ENCODE measurements at regions not wholly inside any gene's neighbourhood (a gene's known extent, or its start where the extent isn't known, plus 50 kb on each side); places are given as distances from the start of the nearest gene placed in this dataset.
"Not testable (repeated sequence)": the region's sequence is repeated elsewhere in the genome, so short reads cannot be mapped to it uniquely, and the experiment has no call there.

DNA sequence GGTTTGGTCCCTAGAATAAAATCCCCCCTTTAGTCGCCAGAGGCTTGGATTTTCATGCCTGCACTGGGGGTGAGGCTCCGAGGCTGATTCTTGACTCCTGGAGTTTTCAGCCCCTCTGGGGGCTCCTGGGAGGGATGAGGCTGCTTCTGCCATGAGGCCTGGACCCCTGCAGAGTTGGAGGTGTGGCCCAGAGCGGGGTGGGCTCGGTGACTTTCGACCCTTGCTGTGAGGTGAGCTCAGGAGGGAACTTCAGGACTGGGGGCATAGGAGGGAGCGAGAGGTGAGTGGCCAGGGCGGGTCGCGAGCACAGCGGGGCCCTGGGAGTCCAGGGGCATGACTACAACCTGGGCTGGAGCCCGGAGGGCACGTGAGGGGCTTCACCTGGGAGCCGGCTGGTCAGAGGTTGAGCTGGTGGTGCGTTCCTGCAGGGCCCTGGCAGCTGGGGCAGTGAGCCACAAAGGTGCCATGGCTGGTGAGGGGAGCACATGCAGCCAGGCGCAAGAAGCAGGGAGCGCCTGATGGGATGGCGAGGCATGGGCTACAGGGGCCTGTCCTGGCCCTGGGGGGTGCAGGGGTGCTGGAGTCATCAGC, 168.2 kb downstream of the KIF26A start:
- no peak for DNase-seq

DNA sequence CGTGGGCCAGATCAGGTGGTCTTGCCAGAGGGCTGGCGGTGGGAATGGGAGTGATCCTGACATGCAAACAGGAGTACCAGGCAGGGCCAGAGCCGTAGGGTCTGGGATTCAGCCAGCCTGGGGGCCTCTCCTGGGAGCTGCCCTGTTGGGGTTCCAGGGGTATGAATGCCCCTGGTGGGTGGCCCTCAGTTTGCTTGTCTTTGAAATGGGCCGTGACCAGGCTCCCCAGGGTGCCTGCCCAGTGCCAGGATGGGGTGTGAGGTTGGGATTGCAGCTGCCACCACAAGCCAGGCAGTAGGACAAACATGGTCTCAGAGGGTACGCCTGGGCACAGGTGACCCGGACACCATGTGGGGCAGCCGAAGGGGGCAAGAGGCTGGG, 168.8 kb downstream of the KIF26A start:
- DNase-seq, result no peak

GRCh38 chr14:104307627-104308401, 169.4 kb downstream of the KIF26A start:
- no peak for DNase-seq

- DNase-seq, result not testable (repeated sequence)
These were observed 170.1 kb downstream of the KIF26A start for GRCh38 chr14:104308534-104308933.

DNA sequence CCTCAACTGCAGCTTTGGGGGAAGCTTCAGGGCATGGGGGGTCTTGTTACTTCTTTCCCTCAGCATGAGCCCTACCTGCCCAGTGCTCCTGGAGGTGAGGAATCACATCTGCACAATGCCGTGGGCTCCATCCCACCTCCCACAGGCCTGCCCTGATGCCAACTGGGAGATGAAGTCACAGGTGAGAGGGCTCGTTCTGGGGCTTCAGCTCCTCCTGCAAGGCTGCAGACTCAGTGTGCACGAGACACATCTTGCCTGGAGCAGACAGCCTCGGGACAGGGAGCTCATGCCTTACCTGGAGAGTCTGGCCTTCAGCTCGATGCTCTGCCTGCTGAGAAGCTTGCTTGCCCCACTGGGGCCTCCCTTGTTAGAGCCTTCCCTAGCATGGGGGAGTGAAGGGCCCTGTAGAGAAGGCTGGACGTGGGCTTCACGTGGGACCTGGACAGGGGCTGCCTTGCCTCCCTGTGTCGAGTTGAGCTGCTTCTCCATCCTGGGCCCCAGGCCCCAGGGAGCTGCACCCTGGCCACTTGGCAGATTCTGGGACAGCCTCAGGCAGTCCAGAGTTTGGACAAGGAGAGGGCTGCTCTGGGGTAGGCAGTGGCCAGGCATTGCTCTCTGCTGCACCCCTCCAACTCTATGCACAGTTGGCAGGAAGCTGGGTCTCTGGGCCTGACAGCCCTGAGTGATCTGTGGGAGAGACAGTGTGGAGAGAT, 171.4 kb downstream of the KIF26A start:
- DNase-seq, result no peak

DNA sequence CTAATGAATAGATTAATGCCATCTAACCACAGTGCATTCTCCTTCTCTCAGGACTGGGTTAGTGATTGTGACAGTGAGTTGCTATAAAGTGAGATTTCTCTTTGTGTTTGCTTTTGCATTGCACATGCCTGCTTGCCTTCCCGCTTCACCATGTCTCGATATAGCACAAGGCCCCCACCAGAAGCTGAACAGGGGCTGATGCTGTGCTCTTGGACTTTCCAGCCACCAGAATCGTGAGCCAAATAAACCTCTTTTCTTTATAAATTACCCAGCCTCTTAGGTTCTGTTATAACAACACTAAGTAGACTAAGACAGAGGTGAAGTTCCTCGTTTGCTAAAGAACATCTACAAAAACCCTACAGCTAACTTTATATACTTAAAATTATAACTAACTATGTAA, 173.0 kb downstream of the KIF26A start:
- no peak for DNase-seq

DNA sequence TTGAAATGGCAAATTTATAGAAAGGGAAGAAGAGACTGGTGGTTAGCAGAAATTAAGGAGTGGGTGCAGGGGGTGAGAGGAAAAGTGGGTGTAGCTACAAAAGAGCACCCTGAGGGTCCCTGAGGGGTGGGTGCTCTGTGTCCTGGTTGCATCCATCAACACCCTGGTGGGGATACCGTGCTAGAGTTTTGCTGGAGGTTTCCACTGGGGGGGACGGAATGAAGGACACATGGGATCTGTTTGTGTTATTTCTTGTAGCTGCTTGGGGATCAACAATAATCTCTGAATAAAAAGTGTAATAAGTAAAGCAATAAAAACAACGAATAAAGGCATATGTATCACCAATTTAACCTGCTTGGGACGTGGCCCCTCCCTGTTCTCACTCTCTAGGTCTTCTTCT, 175.3 kb downstream of the KIF26A start:
- no peak for DNase-seq

DNA sequence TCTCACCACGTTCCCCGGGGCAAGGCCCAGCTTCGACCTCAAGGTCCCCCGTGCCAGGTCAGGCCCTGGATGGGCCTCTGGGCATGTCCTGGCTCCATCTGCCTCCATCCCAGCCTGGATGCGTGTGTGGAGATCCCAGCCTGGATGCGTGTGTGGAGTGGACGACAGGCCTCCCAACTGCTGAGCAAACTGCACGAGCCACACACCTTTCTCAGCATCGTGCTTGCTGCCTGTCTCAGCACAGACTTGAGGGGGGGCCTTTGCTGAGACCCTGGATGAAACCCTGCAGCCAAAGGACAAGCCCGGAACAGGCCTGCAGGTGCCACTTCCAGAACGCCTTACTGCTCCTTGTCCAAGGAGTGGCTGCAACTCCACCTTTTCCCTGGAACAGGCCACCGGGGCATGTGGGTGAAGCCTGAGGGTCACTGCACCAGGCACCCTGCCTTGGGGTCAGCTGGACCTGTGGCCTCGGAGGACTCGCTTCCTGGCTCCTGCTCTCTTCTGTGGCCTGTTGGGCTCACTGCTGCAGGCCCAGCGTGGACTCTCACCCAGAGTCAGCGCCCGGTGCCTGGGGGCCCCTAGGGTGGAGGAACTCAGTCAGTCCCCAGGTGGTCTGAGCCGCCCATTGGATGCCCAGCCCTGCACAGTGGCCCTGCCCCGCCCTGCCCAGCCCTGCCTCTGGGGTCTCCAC, 176.0 kb downstream of the KIF26A start:
- no peak for DNase-seq

DNA sequence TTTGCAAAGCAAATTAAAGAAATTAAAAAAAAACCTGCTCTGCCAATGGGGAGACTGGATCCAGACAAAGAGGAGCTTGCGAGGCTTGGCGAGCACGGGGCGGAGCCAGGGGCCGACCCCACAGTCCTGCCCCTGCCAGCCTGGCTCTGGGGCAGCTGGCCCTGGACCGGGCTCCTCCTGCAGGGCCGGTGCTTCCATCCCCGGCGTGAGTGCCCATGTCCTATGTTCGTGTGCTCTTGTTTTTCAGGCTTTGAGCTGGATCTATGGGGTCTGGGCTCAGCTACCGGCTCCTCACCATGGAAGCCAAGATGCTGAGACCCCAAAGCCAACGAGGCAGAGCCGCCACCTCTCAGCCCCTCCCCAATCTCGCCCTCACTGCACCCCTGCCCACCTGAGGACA, 176.8 kb downstream of the KIF26A start:
- DNase-seq, result no peak

GRCh38 chr14:104315625-104316024, 177.2 kb downstream of the KIF26A start:
- no peak for DNase-seq

- DNase-seq, result no peak
These were observed 177.8 kb downstream of the KIF26A start for GRCh38 chr14:104316121-104316722.

DNA sequence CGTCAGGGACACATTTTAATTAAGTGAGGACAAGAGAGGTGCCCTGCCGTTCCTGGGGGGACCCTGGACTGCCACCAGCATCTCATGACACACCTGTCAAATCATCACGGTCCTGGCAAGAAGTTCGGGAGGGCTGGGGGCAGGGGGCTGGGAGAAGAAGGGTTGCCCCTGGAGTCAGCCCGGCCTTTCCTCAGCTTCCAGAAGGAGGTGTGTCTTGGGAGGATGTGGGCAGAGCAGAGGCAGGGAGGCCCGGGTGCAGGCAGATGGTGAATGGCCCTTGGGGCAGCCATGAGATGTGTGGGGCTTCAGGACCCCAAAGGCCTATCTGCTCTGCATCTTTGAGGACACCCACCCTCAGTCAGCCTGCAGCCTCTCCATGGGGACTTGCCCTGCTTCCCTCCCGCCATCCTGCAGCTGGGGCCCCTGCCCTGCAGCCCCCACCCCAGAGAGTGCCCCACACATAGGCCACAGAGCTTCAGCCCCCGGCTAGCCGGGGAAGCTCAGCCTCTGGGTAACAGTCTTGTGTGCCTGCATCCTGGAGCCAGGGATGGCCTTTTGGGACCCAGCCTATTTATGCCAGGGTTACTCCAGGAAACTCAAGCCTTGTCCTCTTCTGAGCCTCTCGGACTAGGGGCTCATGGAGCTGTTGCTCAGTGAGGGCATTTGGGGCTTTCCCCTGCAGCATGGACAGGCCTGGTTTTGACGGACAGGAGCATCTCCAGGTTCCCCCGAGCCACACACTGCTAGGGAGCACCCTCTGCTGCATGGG, 178.5 kb downstream of the KIF26A start:
- no peak for DNase-seq

GRCh38 chr14:104317492-104317805, 179.1 kb downstream of the KIF26A start:
- no peak for DNase-seq

- no peak for DNase-seq
These were observed 179.7 kb downstream of the KIF26A start for GRCh38 chr14:104317975-104318557.

- no peak for DNase-seq
These were observed 180.4 kb downstream of the KIF26A start for GRCh38 chr14:104318558-104319490.

GRCh38 chr14:104319491-104320241, 181.3 kb downstream of the KIF26A start:
- DNase-seq, result no peak

GRCh38 chr14:104320611-104321086, 182.3 kb downstream of the KIF26A start:
- no peak for DNase-seq

DNA sequence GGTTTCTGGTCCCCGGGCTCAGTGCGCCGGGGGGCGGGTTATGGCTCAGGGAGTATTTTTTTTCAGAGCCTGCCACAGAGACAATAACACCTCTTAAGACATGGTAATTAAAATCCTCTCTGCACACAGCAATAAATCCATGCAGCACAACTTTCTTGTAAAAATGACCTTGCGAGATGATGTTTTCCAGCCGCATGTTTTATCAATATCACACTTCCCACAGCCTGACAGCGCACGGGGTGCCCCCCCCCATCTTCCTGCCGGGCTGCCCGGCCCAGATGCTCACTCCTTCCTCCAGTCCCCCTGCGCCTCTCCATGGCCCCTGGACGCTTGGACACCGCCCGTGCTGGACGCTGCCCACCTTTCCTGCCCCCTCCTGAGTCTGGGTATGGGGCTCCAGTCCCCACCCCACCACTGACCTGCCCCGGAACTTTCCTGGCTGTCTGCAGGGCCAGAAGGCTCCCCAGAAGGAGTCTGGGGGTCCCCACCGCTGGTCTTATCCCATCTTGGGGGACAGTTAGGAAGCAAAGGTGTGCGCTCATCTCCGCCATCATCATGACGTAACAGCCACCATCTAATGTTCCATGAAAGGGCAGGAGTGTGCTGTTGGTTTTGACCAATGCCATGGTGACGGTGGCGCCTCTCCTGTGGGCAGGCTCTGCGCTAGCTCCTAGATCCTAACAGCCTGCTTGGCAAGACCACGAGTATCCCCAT, 182.9 kb downstream of the KIF26A start:
- DNase-seq, result no peak

DNA sequence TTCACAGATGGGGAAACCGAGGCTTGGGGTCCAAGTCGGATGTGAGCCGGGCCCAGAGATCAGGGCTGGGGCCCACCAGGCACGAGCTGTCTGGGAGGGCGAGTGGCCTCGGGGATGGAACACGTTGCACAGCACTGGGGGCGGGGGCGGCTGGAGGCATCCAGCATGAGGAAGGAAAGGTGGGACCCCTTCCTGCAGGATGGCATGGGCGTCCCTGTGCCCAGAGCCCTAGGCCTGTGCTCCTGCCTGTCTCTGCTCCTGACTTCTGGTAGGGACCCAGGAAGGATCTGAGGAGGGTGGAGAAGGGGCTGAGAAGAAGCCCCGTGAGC, 183.4 kb downstream of the KIF26A start:
- DNase-seq, result no peak
